ENCODE measurements at regions not wholly inside any gene's neighbourhood (a gene's known extent, or its start where the extent isn't known, plus 50 kb on each side); places are given as distances from the start of the nearest gene placed in this dataset.
"Not testable (repeated sequence)": the region's sequence is repeated elsewhere in the genome, so short reads cannot be mapped to it uniquely, and the experiment has no call there.

- DNase-seq (ENCODE audit: low spot score), result no peak
Observed at GRCh38 chr16:48997946-48998345, 283.7 kb downstream of the CBLN1 start.

GRCh38 chr16:48997081-48997615, 284.5 kb downstream of the CBLN1 start:
- no peak for DNase-seq (ENCODE audit: low spot score)

GRCh38 chr16:48978501-48978900, 303.1 kb downstream of the CBLN1 start:
- no peak for DNase-seq (ENCODE audit: low spot score)

GRCh38 chr16:48972236-48972635, 309.4 kb downstream of the CBLN1 start:
- no peak for DNase-seq (ENCODE audit: low spot score)

GRCh38 chr16:48971571-48972077, 310.0 kb downstream of the CBLN1 start:
- DNase-seq (ENCODE audit: low spot score), result no peak

GRCh38 chr16:48970216-48970615, 311.4 kb downstream of the CBLN1 start:
- DNase-seq (ENCODE audit: low spot score), result no peak

- no peak for DNase-seq (ENCODE audit: low spot score)
Observed at GRCh38 chr16:48969611-48970010, 312.0 kb downstream of the CBLN1 start.

- DNase-seq (ENCODE audit: low spot score), result no peak
Observed at GRCh38 chr16:48965386-48965785, 316.3 kb downstream of the CBLN1 start.

- DNase-seq (ENCODE audit: low spot score), result no peak
Observed at GRCh38 chr16:48963901-48964615, 317.6 kb downstream of the CBLN1 start.

GRCh38 chr16:48963306-48963705, 318.3 kb downstream of the CBLN1 start:
- DNase-seq (ENCODE audit: low spot score), result no peak

- no peak for DNase-seq (ENCODE audit: low spot score)
Observed at GRCh38 chr16:48961546-48961945, 320.1 kb downstream of the CBLN1 start.

GRCh38 chr16:48960830-48961229, 320.8 kb downstream of the CBLN1 start:
- no peak for DNase-seq (ENCODE audit: low spot score)

GRCh38 chr16:48959747-48960146, 321.9 kb downstream of the CBLN1 start:
- DNase-seq (ENCODE audit: low spot score), result no peak

- no peak for DNase-seq (ENCODE audit: low spot score)
Observed at GRCh38 chr16:48959204-48959603, 322.4 kb downstream of the CBLN1 start.

GRCh38 chr16:48958681-48959080, 323.0 kb downstream of the CBLN1 start:
- no peak for DNase-seq (ENCODE audit: low spot score)

- no peak for DNase-seq (ENCODE audit: low spot score)
Observed at GRCh38 chr16:48956620-48957019, 325.0 kb downstream of the CBLN1 start.

- DNase-seq (ENCODE audit: low spot score), result no peak
Observed at GRCh38 chr16:48955837-48956236, 325.8 kb downstream of the CBLN1 start.

GRCh38 chr16:48951621-48952125, 330.0 kb downstream of the CBLN1 start:
- not testable (repeated sequence) for DNase-seq (ENCODE audit: low spot score)

GRCh38 chr16:48950184-48950583, 331.5 kb downstream of the CBLN1 start:
- no peak for DNase-seq (ENCODE audit: low spot score)

GRCh38 chr16:48949636-48950035, 332.0 kb downstream of the CBLN1 start:
- DNase-seq (ENCODE audit: low spot score), result no peak

- no peak for DNase-seq (ENCODE audit: low spot score)
Observed at GRCh38 chr16:48948911-48949310, 332.7 kb downstream of the CBLN1 start.

GRCh38 chr16:48947371-48947713, 334.3 kb downstream of the CBLN1 start:
- no peak for DNase-seq (ENCODE audit: low spot score)

- no peak for DNase-seq (ENCODE audit: low spot score)
Observed at GRCh38 chr16:48946686-48947370, 334.8 kb downstream of the CBLN1 start.

Data from iPS-NIHi11 (cell line).